ENCODE measurements at regions not wholly inside any gene's neighbourhood (a gene's known extent, or its start where the extent isn't known, plus 50 kb on each side); places are given as distances from the start of the nearest gene placed in this dataset.

GRCh38 chr11:69967484-69967883 is 110.6 kb upstream of the ANO1 start:
- DNase-seq (ENCODE audit: low read depth in 4 of 4, low spot score in 2 of 4): no peak

GRCh38 chr11:69968396-69969347 is 109.4 kb upstream of the ANO1 start:
- no peak for DNase-seq (ENCODE audit: low read depth in 4 of 4, low spot score in 2 of 4)

- DNase-seq (ENCODE audit: low read depth in 4 of 4, low spot score in 2 of 4): no peak
Observed at GRCh38 chr11:69969890-69970784, 108.0 kb upstream of the ANO1 start.

- DNase-seq (ENCODE audit: low read depth in 4 of 4, low spot score in 2 of 4): no peak
Observed at GRCh38 chr11:69970785-69971535, 107.2 kb upstream of the ANO1 start.

GRCh38 chr11:69971741-69972140 is 106.4 kb upstream of the ANO1 start:
- no peak for DNase-seq (ENCODE audit: low read depth in 4 of 4, low spot score in 2 of 4)

DNA sequence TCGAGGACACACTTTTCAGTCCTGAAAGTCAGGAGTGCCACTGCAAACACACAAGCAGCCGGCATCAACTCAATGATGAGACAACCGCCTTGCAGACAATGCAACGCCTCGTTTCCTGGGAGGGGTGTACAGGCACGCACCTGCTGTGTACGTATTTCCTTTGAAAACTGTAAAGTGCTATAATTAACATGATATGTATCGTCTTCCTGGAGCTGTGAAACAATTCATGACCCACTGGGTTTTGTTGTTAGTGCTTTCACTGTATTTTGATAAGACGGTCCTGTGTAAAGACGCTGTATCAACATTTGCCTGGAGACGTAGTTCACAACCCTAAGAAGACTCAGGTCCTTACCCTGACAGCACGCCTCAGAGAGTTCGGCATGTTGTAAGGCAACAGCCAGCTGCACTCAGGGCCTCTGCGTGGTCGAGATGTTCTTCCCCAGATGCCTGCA is 105.7 kb upstream of the ANO1 start:
- no peak for DNase-seq (ENCODE audit: low read depth in 4 of 4, low spot score in 2 of 4)

- DNase-seq (ENCODE audit: low read depth in 4 of 4, low spot score in 2 of 4): no peak
Observed at GRCh38 chr11:69974528-69974927, 103.6 kb upstream of the ANO1 start.

- DNase-seq (ENCODE audit: low read depth in 4 of 4, low spot score in 2 of 4): no peak
Observed at GRCh38 chr11:69975822-69976221, 102.3 kb upstream of the ANO1 start.

- DNase-seq (ENCODE audit: low read depth in 4 of 4, low spot score in 2 of 4): no peak
Observed at GRCh38 chr11:69976794-69977193, 101.3 kb upstream of the ANO1 start.

- DNase-seq (ENCODE audit: low read depth in 4 of 4, low spot score in 2 of 4): no peak
Observed at GRCh38 chr11:69977951-69978350, 100.2 kb upstream of the ANO1 start.

DNA sequence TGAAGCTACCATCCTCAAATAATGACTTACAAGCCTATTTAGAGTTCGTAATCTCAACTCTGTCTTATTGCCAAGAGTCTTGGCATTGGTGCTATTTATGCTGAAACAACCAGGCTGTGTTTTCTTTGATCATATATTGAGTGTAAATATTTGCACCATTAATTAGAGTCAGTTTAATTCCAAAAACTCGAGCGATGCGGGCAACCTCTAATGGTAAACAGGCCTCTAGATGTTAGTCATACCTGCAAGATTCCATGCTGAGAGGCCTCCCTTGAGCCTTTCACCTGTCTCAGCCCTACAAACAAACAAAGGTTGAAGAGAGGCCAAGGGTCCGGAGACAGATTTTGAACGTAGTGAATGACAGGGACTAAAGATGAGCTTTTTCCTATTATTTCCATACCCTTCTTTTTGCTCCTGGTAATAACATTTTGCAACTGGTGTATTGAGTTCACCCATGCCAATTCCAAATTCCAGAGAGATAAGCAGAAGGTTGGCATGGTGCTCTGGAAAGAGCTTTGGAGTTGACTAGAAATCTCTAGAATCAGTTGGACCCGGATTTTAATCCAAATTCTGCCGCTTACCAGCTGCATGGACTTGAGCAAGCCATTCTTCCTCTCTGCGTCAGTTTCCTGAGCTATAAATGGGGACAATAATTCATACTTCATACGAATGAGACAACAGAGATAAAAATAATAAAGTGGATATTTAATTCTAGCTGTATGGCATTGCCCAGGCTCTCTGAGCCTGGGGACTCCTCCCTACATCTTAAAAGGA is 99.1 kb upstream of the ANO1 start:
- no peak for DNase-seq (ENCODE audit: low read depth in 4 of 4, low spot score in 2 of 4)

DNA sequence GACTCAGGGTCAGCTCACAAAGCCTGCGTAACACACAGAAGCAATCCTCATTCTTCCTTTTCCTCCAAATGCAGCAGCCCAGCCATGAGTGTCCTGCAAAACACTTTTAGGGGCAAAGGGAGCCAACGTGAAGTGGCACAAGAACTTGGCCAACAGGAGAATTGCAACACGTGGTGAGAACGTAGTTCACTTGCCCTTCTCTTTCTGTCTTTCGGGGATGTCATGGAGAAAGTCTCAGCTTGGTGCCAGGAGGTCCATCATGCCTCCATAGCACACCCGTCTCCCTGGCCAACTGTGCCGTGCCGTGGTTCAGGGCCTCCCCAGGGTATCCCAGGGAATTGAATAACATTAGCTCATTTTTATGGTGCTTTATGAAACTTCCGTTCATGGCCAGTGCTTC is 98.5 kb upstream of the ANO1 start:
- no peak for DNase-seq (ENCODE audit: low read depth in 4 of 4, low spot score in 2 of 4)

DNA sequence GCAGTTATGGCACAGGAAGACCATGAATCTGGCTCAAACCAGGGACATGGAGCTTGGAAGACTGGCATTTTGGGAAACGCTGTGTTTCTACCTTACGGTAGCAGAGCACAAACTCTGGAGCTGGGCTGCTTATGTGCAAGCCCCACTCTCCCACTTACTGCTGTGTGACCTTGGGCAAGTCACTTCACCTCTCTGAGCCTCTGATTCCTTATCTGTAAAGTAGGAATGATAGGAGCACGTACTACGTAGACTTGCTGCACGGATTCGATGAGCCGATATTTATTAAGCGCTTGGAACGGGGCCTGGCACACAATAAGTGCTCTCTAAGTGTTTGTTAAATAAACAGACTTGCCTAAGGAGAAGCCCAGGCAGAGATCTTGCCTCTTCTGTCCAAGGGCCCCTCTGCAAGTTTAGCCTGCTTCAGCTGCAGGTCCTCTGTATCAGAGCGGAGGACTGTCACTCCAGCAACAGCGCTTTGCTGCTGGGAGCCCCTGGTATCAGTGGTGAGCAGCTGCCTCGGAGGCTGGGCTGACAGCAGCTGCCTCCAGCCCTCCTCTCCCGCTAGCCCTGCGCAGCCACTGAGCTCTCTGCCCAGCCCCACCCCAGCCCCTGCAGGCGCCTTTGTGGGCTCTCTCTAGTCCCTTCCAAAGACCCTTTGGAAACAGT is 96.9 kb upstream of the ANO1 start:
- DNase-seq (ENCODE audit: low read depth in 4 of 4, low spot score in 2 of 4): no peak

DNA sequence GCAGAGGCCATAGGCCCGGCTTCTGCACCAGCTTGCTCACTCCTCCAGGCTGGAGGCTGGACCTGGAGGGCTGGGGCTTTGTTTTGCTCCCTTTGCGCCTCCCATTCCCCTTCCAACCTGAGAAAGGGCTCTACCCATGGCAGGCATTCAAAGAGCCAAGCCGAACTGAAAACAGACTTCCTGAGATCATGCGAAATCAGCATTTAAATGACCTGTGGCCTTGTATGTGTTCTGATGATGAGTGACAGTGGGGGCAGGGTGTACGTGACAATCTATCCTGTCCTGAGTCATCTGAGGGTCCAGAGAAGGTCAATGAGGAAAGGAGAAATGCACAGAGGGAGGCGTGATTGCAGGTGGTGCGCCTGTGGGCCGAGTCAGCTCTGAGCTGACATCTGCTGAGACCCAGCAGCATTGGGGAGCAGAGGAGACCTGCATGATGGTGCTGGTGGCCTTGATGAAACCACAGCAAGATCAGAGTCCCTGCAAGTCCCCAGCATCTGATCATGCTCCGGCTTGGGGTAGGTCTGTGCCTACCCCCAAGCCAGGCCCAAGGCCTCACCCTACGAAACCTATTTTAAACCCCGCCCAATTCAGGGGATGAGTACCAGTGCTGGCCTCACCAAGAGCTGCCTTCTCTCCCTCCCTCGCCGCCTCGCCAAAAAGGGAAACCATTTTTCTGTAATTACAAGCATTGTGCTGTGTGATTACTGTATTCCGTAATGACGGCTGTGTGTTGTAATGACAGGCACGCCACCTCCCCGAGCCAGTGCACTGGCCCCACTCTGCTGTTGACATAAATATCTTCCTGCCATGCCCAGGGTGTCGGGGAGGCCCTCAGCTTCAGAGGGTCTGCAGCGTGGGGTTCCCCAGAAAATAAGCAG is 95.2 kb upstream of the ANO1 start:
- no peak for DNase-seq (ENCODE audit: low read depth in 4 of 4, low spot score in 2 of 4)

GRCh38 chr11:69983571-69983877 is 94.6 kb upstream of the ANO1 start:
- DNase-seq (ENCODE audit: low read depth in 4 of 4, low spot score in 2 of 4): no peak

DNA sequence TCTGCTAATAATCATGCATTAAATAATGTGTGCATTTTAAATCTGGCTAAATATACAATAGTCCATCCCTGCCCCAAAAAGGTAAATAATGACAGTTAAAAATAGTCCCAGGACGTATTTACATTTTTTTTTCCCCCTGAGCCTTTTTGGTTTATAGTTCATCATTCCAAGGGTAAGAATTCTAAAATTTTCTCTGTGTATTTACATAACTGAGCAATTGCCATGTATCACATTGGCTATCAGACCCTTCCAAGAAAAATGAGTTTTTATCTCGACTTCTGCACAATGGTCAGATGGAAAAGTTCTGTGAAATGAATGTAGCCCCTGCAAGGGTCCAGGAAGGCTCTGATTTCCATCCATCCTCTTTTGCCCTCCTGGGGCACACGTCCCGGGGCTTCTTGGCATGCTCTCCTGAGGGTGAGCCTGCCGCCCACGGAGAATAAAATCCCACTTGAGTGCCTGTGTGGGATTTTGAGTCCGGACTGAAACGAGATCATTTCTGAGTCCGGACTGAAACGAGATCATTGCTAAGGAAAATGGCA is 94.1 kb upstream of the ANO1 start:
- no peak for DNase-seq (ENCODE audit: low read depth in 4 of 4, low spot score in 2 of 4)

DNA sequence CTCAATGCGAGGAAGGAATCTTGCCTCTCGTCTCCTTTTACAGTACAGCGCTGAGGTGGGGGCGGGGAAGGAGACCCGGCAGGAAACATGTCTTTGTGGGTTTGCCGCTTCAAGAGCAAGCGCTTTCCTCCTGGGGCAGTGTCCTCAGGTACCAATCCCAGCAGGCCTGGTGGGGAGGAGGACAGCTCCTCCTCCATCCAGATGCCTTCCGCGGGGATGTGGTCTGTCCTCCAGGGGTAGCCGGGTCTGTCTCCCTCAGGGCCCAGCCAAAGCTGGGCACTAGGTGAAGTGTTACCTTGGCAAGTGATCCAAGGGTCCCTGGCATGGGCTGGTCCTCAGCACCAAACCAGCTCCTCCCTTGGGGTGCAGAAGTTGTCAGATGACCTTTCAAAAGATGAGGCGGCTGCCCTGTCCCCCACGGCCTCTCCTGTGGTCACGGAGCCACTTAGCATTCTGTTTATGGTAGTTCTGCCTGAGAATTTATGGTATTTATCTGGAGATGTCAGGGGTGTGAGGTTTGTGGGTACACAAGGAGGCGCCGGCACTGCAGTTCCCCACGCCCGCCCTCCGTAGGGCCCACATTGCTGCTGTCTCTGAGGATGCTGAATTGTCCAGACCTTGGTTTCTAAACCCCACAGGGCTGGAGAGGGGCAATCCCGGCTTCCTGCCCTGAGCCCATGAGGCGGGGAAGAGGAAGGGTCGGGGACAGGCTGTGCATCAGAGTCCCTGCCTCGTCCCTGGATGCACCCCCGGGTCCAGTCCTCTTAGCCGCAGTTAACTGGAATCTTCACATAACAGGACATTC is 93.5 kb upstream of the ANO1 start:
- no peak for DNase-seq (ENCODE audit: low read depth in 4 of 4, low spot score in 2 of 4)

- DNase-seq (ENCODE audit: low read depth in 4 of 4, low spot score in 2 of 4): no peak
Observed at GRCh38 chr11:69985331-69985640, 92.8 kb upstream of the ANO1 start.

Measured in left renal cortex interstitium (tissue), 4 donors.